ENCODE measurements at regions not wholly inside any gene's neighbourhood (a gene's known extent, or its start where the extent isn't known, plus 50 kb on each side); places are given as distances from the start of the nearest gene placed in this dataset.

GRCh38 chr10:28480628-28480965 lies 52.3 kb upstream of the WAC start:
- TF ChIP-seq SMC3 (IDR thresholded peaks at IDR 0.05; ENCODE audit: low read depth, low read length) = no peak
- TF ChIP-seq FOS (IDR thresholded peaks at IDR 0.05; ENCODE audit: low read depth, low read length) = no peak
- TF ChIP-seq MAZ (IDR thresholded peaks at IDR 0.05; ENCODE audit: borderline replicate concordance, low read depth, low read length) = no peak
- TF ChIP-seq POLR2A (IDR thresholded peaks at IDR 0.05; ENCODE audit: low read depth, low read length) = no peak
- no peak for TF ChIP-seq CTCF (conservative IDR thresholded peaks at IDR 0.05; ENCODE audit: low read depth, low read length)
- no peak for TF ChIP-seq RAD21 (IDR thresholded peaks at IDR 0.05; ENCODE audit: low read length)
- no peak for TF ChIP-seq MAFK (IDR thresholded peaks at IDR 0.05; ENCODE audit: low read depth, low read length)
- TF ChIP-seq, protein P1, sequence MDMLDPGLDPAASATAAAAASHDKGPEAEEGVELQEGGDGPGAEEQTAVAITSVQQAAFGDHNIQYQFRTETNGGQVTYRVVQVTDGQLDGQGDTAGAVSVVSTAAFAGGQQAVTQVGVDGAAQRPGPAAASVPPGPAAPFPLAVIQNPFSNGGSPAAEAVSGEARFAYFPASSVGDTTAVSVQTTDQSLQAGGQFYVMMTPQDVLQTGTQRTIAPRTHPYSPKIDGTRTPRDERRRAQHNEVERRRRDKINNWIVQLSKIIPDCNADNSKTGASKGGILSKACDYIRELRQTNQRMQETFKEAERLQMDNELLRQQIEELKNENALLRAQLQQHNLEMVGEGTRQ (IDR thresholded peaks at IDR 0.05; ENCODE audit: low read depth, low read length) = no peak
- TF ChIP-seq RCOR1 (IDR thresholded peaks at IDR 0.05; ENCODE audit: insufficient replicate concordance, low read length) = no peak
- TF ChIP-seq ELK1 (IDR thresholded peaks at IDR 0.05; ENCODE audit: borderline replicate concordance, low read depth, low read length) = no peak

Measured in IMR-90 (cell line).